K562 (cell line): ENCODE measurements at regions not wholly inside any gene's neighbourhood (a gene's known extent, or its start where the extent isn't known, plus 50 kb on each side); places are given as distances from the start of the nearest gene placed in this dataset.

Experiments used
- ATAC-seq: fragments of 200-7000 bp; cut with Tn5 transposase; 3 replicates; pipeline ENCODE4 v1.9.1; 2020; ENCODE audit warnings: moderate library complexity
- BruUV-seq: library from RNA; stranded (reverse); fragments of 400-500 nt; replicated peaks from 2 replicates; lab custom pipeline; 2021; lab: Mats Ljungman, UMichigan
- CTCF ChIA-PET: fragments of 300-600 bp; formaldehyde crosslinking; extraction: SDS; loops from one replicate; lab custom pipeline; 2021; ENCODE audit warnings: low intra/inter-chr PET ratio; lab: Yijun Ruan, JAX
- POLR2A ChIA-PET: fragments of 300-600, 350-650 bp; sonication (Branson Sonifier 250); formaldehyde crosslinking; extraction: SDS; loops from one replicate; lab custom pipeline; 2021; ENCODE audit warnings: antibody characterized with exemption, inconsistent platforms; lab: Yijun Ruan, JAX
- DNase-seq, 4 experiments: peaks; one replicate each; pipeline versions ENCODE4 v3.0.0 to v3.0.0-alpha.2; 2011 to 2018; ENCODE audit warnings: low spot score in 3 of 4, mixed read lengths in 3 of 4; ENCODE audit errors: extremely low read depth in 1 of 4
- FAIRE-seq: peaks from 2 replicates; lab custom pipeline; 2011; peaks lifted over from hg19 to GRCh38; lab: Jason Lieb, UNC
- H2AFZ ChIP-seq: 2 replicates; pipeline ENCODE4 v1.6.0; 2011; ENCODE audit warnings: low read depth, low read length, control low read depth, inconsistent platforms
- H3K27ac ChIP-seq: fragments of 200-600 bp; 3 replicates; pipeline ENCODE4 v1.8.0; 2011; ENCODE audit warnings: low read depth, mild to moderate bottlenecking, control low read depth, inconsistent platforms, low read length, moderate library complexity, mixed read lengths; ENCODE audit errors: extremely low read depth
- H3K27me3 ChIP-seq, 2 experiments: fragments of 300-600 bp in 1 of 2; 2 replicates in 1 of 2; 3 replicates in 1 of 2; pipeline versions ENCODE4 v1.6.0 to v1.8.0; 2011; ENCODE audit warnings: inconsistent platforms in 2 of 2, low read length in 2 of 2, mild to moderate bottlenecking in 1 of 2, mixed read lengths in 1 of 2, moderate library complexity in 1 of 2; ENCODE audit not compliant: control insufficient read depth in 2 of 2, insufficient read depth in 2 of 2
- H3K36me3 ChIP-seq: fragments of 300-600 bp; 3 replicates; pipeline ENCODE4 v1.8.0; 2011; ENCODE audit warnings: mild to moderate bottlenecking, low read length, inconsistent platforms; ENCODE audit not compliant: control insufficient read depth, insufficient read depth
- H3K4me1 ChIP-seq, 2 experiments: fragments of 200-600 bp in 1 of 2; replicated peaks in 1 of 2; 2 replicates in 1 of 2; 3 replicates in 1 of 2; pipeline versions ENCODE4 v1.5.1 to v1.8.0; 2011; ENCODE audit warnings: inconsistent platforms in 2 of 2, low read length in 2 of 2, mild to moderate bottlenecking in 1 of 2, mixed read lengths in 1 of 2, moderate library complexity in 1 of 2; ENCODE audit not compliant: control insufficient read depth in 2 of 2, insufficient read depth in 2 of 2
- H3K4me2 ChIP-seq: 2 replicates; pipeline ENCODE4 v1.6.1; 2011; ENCODE audit warnings: low read length, control low read depth, inconsistent platforms, mixed read lengths; ENCODE audit not compliant: insufficient read depth
- H3K4me3 ChIP-seq: fragments of 200-600 bp; sonication (generic), shearing (Covaris generic); 2 replicates; pipeline ENCODE4 v1.5.1; 2016; ENCODE audit warnings: control low read depth, inconsistent platforms
- H3K79me2 ChIP-seq: fragments of 200-600 bp; 3 replicates; pipeline ENCODE4 v1.8.0; 2011; ENCODE audit warnings: low read length, inconsistent platforms; ENCODE audit not compliant: control insufficient read depth, insufficient read depth
- H3K9ac ChIP-seq, 2 experiments: 2 replicates each; pipeline versions ENCODE4 v1.6.0 to v1.6.1; 2011; ENCODE audit warnings: low read depth in 2 of 2, low read length in 2 of 2, control low read depth in 1 of 2, inconsistent platforms in 1 of 2, mild to moderate bottlenecking in 1 of 2, mixed read lengths in 1 of 2; ENCODE audit not compliant: insufficient read depth in 1 of 2
- H3K9me1 ChIP-seq: one replicate; pipeline ENCODE4 v1.6.0; 2011; ENCODE audit warnings: inconsistent platforms, mild to moderate bottlenecking, low read length, moderate library complexity; ENCODE audit not compliant: control insufficient read depth, insufficient read depth
- H3K9me3 ChIP-seq: replicated peaks from 2 replicates; pipeline ENCODE4 v1.5.1; 2011; ENCODE audit warnings: low read depth, low read length, inconsistent platforms; ENCODE audit not compliant: control insufficient read depth, insufficient read depth
- H4K20me1 ChIP-seq: replicated peaks from 2 replicates; pipeline ENCODE4 v1.6.1; 2011; ENCODE audit warnings: low read length, inconsistent platforms, mixed read lengths; ENCODE audit not compliant: control insufficient read depth, insufficient read depth
- KLF13 ChIP-seq: fragments of 450-650 bp; IDR thresholded peaks from 2 replicates; pipeline ENCODE4 v1.6.1; 2016; ENCODE audit warnings: missing genetic modification characterization, low read depth, mild to moderate bottlenecking, missing compliant biosample characterization, moderate library complexity, borderline replicate concordance
- NFIX ChIP-seq: fragments of 250-450 bp; sonication (Bioruptor Pico); IDR thresholded peaks from 2 replicates; pipeline ENCODE4 v1.4.0; 2020; ENCODE audit warnings: low read depth, mild to moderate bottlenecking, moderate library complexity
- OTX1 ChIP-seq: fragments of 450-650 bp; formaldehyde crosslinking; IDR thresholded peaks from 2 replicates; pipeline ENCODE4 v1.4.0; 2022; ENCODE audit warnings: mild to moderate bottlenecking
- PCBP1 ChIP-seq: fragments of 200-400 bp; formaldehyde crosslinking; IDR thresholded peaks from 2 replicates; pipeline ENCODE4 v1.6.1; 2018; ENCODE audit warnings: mild to moderate bottlenecking, low read depth, low read length; ENCODE audit not compliant: poor library complexity, severe bottlenecking
- RAD21 ChIP-seq, 2 experiments: fragments of 250-450 bp in 1 of 2; fragments of 450-650 bp in 1 of 2; sonication (Bioruptor Pico) in 1 of 2; formaldehyde crosslinking in 1 of 2; IDR thresholded peaks in 1 of 2; conservative IDR thresholded peaks in 1 of 2; 2 replicates each; pipeline versions ENCODE4 v1.4.0 to v1.8.0; 2020 to 2022; ENCODE audit warnings: mild to moderate bottlenecking in 2 of 2, moderate library complexity in 1 of 2
- RBM25 ChIP-seq: fragments of 200-400 bp; formaldehyde crosslinking; IDR thresholded peaks from 2 replicates; pipeline ENCODE4 v1.6.1; 2018; ENCODE audit warnings: low read length, low read depth, moderate library complexity; ENCODE audit not compliant: severe bottlenecking
- SMARCC2 ChIP-seq: fragments of 450-650 bp; IDR thresholded peaks from 2 replicates; pipeline ENCODE4 v1.6.1; 2017; ENCODE audit warnings: antibody characterized with exemption, moderate library complexity, mild to moderate bottlenecking, low read depth
- SMARCE1 ChIP-seq: fragments of 450-650 bp; IDR thresholded peaks from 2 replicates; pipeline ENCODE4 v1.7.1; 2016; ENCODE audit warnings: mild to moderate bottlenecking
- TBP ChIP-seq: optimal IDR thresholded peaks from 2 replicates; pipeline ENCODE3; 2011; ENCODE audit warnings: low read depth, low read length, improper control_type of control experiment
- YBX1 ChIP-seq: fragments of 450-650 bp; IDR thresholded peaks from 2 replicates; pipeline ENCODE4 v1.7.1; 2016; ENCODE audit warnings: mild to moderate bottlenecking
- ZNF217 ChIP-seq: sonication (generic); formaldehyde crosslinking; IDR thresholded peaks from 2 replicates; pipeline ENCODE4 v1.8.0; 2022; ENCODE audit warnings: mild to moderate bottlenecking, missing genetic modification reagents
- ZNF444 ChIP-seq: fragments of 250-450 bp; sonication (Bioruptor Pico); IDR thresholded peaks from 2 replicates; pipeline ENCODE4 v1.4.0; 2020; ENCODE audit warnings: mild to moderate bottlenecking, moderate library complexity
- ZSCAN32 ChIP-seq: fragments of 450-650 bp; formaldehyde crosslinking; IDR thresholded peaks from 2 replicates; pipeline ENCODE4 v1.4.0; 2020; ENCODE audit warnings: mild to moderate bottlenecking, moderate library complexity
- WGBS: fragments of 100-300 bp; shearing (Covaris generic); methylation state at CpG from one replicate; pipeline ENCODE4 v1.1.6; 2016; ENCODE audit warnings: low coverage, mixed read lengths; ENCODE audit not compliant: insufficient coverage; ENCODE audit errors: missing lambda C conversion rate; 5-methylcytosine and 5-hydroxymethylcytosine counted together
- in situ Hi-C: fragments of 300-500 bp; cut with MboI; formaldehyde crosslinking; loops from 4 replicates; pipeline ENCODE4 v1.15.0; 2018; ENCODE audit warnings: inconsistent platforms, mixed read lengths
- intact Hi-C: fragments of 100-400 bp; cut with micrococcal nuclease; formaldehyde crosslinking; loops from 2 replicates; pipeline ENCODE4 v1.14.2; 2022
- TF ChIP-seq, protein P1 (sequence below), 2 experiments: fragments of 200-800 bp in 1 of 2; sonication (Bioruptor generic) in 1 of 2; sonication (generic) in 1 of 2; formaldehyde crosslinking in 1 of 2; IDR thresholded peaks in 1 of 2; conservative IDR thresholded peaks in 1 of 2; 2 replicates each; pipeline versions ENCODE4 v1.5.0 to v1.6.1; 2016 to 2020; ENCODE audit warnings: missing compliant biosample characterization in 1 of 2, missing genetic modification characterization in 1 of 2, missing genetic modification reagents in 1 of 2
- TF ChIP-seq, protein P2 (sequence below): sonication (generic); formaldehyde crosslinking; IDR thresholded peaks from 2 replicates; pipeline ENCODE4 v1.8.0; 2022; ENCODE audit warnings: missing genetic modification reagents, mild to moderate bottlenecking, moderate library complexity, borderline replicate concordance
- TF ChIP-seq, protein P3 (sequence below), 2 experiments: IDR thresholded peaks in 1 of 2; conservative IDR thresholded peaks in 1 of 2; 2 replicates each; pipeline ENCODE4 v1.6.1; 2016; ENCODE audit warnings: low read depth in 2 of 2, mild to moderate bottlenecking in 1 of 2, missing compliant biosample characterization in 1 of 2, missing genetic modification characterization in 1 of 2, moderate library complexity in 1 of 2

DNA sequence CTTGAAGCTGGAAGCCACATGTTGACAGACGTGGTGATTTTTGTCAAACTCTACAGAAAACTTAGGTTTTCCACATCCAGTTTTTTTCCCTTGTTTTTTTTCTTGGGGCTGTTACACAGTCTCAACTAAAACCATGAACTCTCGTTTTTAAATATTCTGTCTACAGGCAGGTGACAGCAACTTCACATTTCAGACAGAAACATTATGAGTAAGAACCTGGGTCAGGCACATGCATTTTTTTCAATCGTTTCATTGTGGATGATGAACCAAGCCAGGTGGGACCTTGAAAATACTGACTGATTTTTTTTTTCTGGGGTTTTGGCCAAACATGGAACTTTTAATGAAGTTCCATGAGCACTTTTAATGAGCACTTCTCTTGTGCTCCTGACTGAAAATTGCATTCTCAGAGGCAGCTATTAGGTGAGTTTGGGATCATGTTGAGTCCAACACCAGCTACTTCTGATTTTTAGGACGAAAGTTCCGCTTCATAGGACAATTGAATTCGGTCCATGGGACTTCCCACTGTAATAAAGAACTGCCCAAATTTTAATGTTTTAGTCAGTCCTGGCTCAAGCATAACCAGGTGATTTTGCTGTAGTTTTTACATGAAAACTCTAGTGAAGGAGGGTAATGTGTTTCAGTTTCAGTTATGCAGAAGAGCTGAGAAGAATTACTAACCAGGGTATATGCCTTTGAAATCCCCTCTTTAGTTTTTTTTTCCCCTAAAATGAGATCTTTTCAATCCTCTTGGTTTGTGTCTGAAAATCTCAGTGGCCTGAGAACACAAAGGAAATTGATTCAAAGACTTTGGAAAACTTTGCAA lies 93.2 kb upstream of the ADAMTS16 start:
- Histone ChIP-seq H3K9ac (no peak overlapping the region), H3K79me2 (no peaks in the 10 kb centered on the region), H3K9me1 (no peaks in the 10 kb centered on the region), H3K4me2 (no peak overlapping the region), H3K36me3 (no peaks in the 10 kb centered on the region), H3K9me3 (no peaks in the 10 kb centered on the region), H4K20me1 (no peaks in the 10 kb centered on the region), H3K27ac (no peak overlapping the region), H3K4me3 (no peak overlapping the region), H3K27me3 (peaks cover 0 to 5% of the 10 kb centered on the region in 2 experiments; a peak in 1 of 5 replicates), H2AFZ (no peak overlapping the region), H3K4me1 (no peaks in the 10 kb centered on the region)
- BruUV-seq, result no TSS peak
- CTCF ChIA-PET, result no interaction called here
- in situ Hi-C loops (no loop called here), intact Hi-C loops (no loop called here)
- ATAC-seq, result no peak
- no peak for FAIRE-seq
- WGBS, result 0% methylated on average over 6 of the region's 6 CpGs
- DNase-seq, result no peak
- POLR2A ChIA-PET, result no interaction called here
- TF ChIP-seq PCBP1 (no peak), ZNF217 (CRISPR knock-in tag) (no peak), RAD21 (CRISPR knock-in tag; conservative IDR thresholded peaks at IDR 0.05 in 1 of 2, IDR thresholded peaks at IDR 0.05 in 1 of 2) (no peak), RBM25 (no peak), YBX1 (no peak), NFIX (CRISPR knock-in tag) (no peak), SMARCC2 (no peak), ZSCAN32 (no peak), ZNF444 (no peak), KLF13 (tag) (no peak), SMARCE1 (no peak), OTX1 (CRISPR knock-in tag) (no peak), TBP (no peak)
- TF ChIP-seq, protein P1, sequence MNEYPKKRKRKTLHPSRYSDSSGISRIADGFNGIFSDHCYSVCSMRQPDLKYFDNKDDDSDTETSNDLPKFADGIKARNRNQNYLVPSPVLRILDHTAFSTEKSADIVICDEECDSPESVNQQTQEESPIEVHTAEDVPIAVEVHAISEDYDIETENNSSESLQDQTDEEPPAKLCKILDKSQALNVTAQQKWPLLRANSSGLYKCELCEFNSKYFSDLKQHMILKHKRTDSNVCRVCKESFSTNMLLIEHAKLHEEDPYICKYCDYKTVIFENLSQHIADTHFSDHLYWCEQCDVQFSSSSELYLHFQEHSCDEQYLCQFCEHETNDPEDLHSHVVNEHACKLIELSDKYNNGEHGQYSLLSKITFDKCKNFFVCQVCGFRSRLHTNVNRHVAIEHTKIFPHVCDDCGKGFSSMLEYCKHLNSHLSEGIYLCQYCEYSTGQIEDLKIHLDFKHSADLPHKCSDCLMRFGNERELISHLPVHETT (CRISPR knock-in tag; conservative IDR thresholded peaks at IDR 0.05 in 1 of 2, IDR thresholded peaks at IDR 0.05 in 1 of 2), result no peak
- TF ChIP-seq, protein P2, sequence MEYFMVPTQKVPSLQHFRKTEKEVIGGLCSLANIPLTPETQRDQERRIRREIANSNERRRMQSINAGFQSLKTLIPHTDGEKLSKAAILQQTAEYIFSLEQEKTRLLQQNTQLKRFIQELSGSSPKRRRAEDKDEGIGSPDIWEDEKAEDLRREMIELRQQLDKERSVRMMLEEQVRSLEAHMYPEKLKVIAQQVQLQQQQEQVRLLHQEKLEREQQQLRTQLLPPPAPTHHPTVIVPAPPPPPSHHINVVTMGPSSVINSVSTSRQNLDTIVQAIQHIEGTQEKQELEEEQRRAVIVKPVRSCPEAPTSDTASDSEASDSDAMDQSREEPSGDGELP, result no peak
- TF ChIP-seq, protein P3, sequence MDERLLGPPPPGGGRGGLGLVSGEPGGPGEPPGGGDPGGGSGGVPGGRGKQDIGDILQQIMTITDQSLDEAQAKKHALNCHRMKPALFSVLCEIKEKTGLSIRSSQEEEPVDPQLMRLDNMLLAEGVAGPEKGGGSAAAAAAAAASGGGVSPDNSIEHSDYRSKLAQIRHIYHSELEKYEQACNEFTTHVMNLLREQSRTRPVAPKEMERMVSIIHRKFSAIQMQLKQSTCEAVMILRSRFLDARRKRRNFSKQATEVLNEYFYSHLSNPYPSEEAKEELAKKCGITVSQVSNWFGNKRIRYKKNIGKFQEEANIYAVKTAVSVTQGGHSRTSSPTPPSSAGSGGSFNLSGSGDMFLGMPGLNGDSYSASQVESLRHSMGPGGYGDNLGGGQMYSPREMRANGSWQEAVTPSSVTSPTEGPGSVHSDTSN (CRISPR knock-in tag; IDR thresholded peaks at IDR 0.05; ENCODE audit: low read depth), result no peak
- TF ChIP-seq, protein P3 (tag; conservative IDR thresholded peaks at IDR 0.05; ENCODE audit: low read depth), result no peak
